ENCODE measurements at regions not wholly inside any gene's neighbourhood (a gene's known extent, or its start where the extent isn't known, plus 50 kb on each side); places are given as distances from the start of the nearest gene placed in this dataset.

- TF ChIP-seq, protein P1, sequence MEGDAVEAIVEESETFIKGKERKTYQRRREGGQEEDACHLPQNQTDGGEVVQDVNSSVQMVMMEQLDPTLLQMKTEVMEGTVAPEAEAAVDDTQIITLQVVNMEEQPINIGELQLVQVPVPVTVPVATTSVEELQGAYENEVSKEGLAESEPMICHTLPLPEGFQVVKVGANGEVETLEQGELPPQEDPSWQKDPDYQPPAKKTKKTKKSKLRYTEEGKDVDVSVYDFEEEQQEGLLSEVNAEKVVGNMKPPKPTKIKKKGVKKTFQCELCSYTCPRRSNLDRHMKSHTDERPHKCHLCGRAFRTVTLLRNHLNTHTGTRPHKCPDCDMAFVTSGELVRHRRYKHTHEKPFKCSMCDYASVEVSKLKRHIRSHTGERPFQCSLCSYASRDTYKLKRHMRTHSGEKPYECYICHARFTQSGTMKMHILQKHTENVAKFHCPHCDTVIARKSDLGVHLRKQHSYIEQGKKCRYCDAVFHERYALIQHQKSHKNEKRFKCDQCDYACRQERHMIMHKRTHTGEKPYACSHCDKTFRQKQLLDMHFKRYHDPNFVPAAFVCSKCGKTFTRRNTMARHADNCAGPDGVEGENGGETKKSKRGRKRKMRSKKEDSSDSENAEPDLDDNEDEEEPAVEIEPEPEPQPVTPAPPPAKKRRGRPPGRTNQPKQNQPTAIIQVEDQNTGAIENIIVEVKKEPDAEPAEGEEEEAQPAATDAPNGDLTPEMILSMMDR (conservative IDR thresholded peaks at IDR 0.05; ENCODE audit: low read length) = no peak
- no peak for TF ChIP-seq EZH2phosphoT487 (IDR thresholded peaks at IDR 0.05; ENCODE audit: borderline replicate concordance)
Observed at GRCh38 chr12:20300457-20300856, 67.9 kb upstream of the PDE3A start.
